Dermis blood vessel endothelial cell (primary cell): ENCODE measurements at regions not wholly inside any gene's neighbourhood (a gene's known extent, or its start where the extent isn't known, plus 50 kb on each side); places are given as distances from the start of the nearest gene placed in this dataset.
"Not testable (repeated sequence)": the region's sequence is repeated elsewhere in the genome, so short reads cannot be mapped to it uniquely, and the experiment has no call there.

Source experiments
- DNase-seq: peaks from one replicate; pipeline ENCODE4 v3.0.0; 2010

GRCh38 chr18:8970843-8971242 lies 131.7 kb upstream of the NDUFV2 start:
- DNase-seq: no peak

DNA sequence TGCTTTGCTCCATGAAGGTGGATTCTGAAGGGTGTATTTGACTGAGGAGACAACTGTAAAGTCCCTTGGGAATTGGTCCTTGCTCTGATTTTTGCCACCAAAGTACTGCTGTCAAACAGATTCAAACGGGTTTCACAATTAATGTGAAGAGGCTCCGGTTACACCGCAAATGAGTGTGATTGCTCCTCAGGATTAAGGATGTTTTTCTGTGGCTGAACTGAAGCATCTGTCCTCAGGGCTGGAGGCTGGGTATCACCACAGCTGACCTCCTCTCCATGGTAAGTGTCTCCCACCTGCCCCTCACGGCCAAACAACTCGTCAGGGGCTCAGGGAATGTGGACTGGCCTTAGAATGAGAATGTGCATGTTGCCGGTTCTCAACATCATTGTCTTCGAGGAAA lies 130.4 kb upstream of the NDUFV2 start:
- DNase-seq: no peak

GRCh38 chr18:8974279-8974678 lies 128.2 kb upstream of the NDUFV2 start:
- DNase-seq: no peak

DNA sequence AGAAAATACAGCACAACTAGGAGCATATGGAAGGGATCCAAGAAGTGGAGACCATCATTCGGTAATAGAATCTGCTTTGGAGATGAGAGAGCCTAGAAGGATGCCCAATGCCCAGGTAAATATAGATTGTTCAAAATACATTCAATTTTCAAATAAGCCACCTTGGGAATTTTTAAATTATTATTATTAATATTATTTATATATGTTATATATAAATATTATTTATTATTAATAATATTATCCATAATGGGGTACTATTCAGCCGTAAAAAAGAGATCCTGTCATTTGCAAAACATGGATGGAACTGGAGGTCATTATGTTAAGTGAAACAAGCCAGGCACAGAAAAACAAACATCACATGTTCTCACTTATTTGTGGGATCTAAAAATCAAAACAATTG lies 127.8 kb upstream of the NDUFV2 start:
- DNase-seq: no peak

GRCh38 chr18:8975624-8976023 lies 126.9 kb upstream of the NDUFV2 start:
- no peak for DNase-seq

GRCh38 chr18:8976606-8977005 lies 125.9 kb upstream of the NDUFV2 start:
- no peak for DNase-seq

- DNase-seq: no peak
Measured at GRCh38 chr18:8977166-8977565, 125.3 kb upstream of the NDUFV2 start.

DNA sequence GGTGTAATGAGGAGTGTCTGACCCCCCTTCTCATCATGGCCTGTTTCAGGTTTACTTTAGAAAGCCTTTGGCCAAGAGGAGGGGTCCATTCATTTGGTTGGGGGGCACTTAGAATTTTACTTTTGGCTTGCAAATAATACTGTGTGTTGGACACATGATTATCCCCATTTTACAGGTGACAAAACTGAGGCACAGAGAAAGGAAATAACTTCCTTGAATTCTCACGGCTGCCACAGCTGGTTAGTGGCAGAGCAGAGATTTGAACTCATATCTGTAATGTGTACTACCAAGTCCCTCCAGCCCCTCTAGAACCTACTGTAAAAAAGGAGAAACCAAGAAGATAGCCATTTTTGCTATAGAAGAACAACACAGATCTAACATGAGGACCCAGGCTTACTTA lies 124.8 kb upstream of the NDUFV2 start:
- DNase-seq: no peak

DNA sequence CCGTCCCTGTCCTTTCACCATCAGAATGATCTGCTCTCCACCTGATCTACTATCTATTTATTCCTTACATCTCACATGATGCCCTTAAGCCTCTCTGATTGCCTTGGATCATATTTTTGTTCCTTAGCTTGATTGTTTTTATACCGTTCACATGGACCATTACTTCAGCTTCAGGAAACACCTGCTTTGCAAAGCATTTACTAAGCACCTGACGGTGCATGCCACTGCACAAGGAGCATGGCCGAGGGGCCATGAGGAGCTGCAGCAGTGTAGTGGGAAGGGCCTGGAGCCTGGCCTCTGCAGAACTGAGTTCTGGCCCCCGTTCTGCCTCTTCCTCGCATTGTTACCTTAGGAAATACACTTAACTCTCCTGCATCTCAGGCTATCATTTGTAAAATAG lies 124.1 kb upstream of the NDUFV2 start:
- peak; percentile 84 for DNase-seq

GRCh38 chr18:8979258-8979988 lies 123.1 kb upstream of the NDUFV2 start:
- no peak for DNase-seq

DNA sequence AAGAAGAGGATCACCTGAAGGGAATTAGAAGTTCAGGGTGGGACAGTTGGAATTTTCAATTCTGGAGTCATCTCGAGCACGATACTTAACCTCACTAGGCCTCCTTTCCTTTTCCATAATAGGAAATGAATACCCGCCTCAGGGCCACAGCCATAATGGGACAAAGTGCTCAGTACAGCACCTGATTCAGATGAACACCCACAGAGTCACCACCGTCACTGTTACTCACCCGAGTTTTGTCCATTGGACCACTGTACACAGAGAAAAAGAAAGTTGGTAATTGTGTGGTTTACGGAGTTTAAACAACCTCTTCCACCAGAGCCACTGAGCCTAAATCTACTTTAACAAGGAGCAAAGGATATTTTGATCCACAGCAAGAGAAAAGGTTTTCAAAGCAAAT lies 122.0 kb upstream of the NDUFV2 start:
- DNase-seq: no peak

- no peak for DNase-seq
Measured at GRCh38 chr18:8980918-8981317, 121.6 kb upstream of the NDUFV2 start.

DNA sequence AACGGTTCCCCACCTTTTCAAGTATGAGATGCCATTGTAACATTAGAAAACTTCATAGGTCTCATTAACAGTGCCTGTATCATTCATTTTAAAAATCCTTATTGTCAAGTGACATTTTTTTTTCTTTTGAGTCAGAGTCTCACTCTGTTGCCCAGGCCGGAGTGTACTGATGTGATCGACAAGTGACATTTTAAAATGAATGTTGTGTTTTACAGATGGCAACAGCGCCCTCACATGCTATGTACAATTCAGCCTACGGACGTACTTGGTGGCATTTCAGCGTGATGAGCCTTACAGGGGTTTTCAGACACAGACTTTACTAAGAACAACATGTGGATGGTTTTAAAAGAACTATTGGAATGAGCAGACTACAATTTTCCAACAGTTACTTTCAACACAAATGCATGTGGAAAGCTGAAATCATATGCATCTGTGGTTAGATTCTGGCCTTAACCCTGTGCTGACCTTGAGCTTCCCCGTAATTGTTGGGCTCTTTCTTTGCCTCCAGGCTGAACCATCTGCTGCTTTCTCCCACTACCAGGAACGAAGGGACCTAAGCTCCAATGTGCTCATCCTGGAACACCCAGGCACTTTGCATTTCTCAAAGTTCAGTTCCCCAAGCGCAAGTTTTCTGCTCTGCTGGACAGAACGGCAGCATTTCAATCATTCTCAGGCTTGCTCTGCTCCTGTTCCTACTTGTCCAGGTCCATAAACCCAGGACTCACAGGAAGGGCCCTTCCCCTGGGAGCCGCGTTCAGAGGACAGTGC lies 119.9 kb upstream of the NDUFV2 start:
- peak; percentile 81 for DNase-seq

GRCh38 chr18:8983195-8983594 lies 119.3 kb upstream of the NDUFV2 start:
- no peak for DNase-seq

DNA sequence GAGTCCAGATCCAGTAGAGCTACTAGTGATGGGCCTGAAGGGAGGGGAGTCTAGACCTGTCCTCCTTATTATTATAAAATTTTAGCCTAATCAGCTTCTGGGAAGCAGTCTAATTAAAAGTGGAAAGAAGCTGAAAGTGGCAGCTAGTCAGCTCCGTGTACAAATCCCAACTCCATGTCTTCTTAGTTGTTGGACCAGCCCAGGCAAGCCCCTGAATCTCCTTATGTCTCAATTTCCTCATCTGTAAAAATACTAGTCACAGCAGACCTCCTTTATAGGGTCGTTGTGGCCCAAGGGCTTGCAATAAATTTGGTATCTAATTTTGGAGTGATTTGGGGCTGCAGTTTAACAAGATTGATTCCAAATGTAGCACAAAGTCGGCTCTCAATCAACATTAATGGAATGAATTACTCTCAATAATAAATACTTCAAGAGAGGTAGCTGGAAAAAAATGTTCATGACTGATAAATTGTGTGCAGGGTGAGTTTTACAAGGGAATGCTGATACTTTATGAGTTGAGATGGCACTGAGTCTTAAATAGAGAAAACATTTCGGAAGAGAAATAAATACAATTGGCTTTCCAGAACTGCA lies 118.3 kb upstream of the NDUFV2 start:
- no peak for DNase-seq

GRCh38 chr18:8987241-8987640 lies 115.3 kb upstream of the NDUFV2 start:
- DNase-seq: peak; percentile 17

DNA sequence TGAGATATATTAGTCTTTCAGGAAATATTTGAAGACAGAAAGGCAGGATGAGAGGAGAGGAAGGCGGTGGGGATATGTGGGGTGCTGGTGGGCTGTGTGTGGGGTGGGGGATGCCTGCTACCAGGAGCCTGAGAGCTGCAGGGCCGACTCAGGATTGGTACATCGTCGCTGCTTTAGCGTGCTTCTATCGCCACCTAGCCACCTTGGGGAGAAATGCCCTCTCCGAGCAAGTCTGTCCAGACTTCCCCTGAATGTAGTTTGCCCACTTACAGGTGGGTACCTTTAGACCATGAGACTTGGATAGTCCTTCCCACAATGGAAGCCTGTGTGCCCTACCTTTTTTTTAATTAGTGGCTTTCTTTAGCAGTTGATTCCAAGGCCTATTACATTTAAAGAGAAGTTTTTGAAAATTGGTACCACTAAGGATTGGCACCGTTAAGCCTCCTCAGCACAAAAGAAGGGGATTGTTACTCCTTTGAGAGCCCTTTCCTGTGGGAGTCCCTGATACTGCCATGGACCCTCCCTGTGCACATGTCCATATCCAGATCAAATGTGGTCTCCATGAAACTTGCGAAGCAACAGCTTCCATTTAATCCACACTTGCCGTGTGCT lies 114.1 kb upstream of the NDUFV2 start:
- peak; percentile 81 for DNase-seq

- DNase-seq: no peak
Measured at GRCh38 chr18:8989017-8989416, 113.5 kb upstream of the NDUFV2 start.

GRCh38 chr18:8989855-8990254 lies 112.6 kb upstream of the NDUFV2 start:
- DNase-seq: no peak

DNA sequence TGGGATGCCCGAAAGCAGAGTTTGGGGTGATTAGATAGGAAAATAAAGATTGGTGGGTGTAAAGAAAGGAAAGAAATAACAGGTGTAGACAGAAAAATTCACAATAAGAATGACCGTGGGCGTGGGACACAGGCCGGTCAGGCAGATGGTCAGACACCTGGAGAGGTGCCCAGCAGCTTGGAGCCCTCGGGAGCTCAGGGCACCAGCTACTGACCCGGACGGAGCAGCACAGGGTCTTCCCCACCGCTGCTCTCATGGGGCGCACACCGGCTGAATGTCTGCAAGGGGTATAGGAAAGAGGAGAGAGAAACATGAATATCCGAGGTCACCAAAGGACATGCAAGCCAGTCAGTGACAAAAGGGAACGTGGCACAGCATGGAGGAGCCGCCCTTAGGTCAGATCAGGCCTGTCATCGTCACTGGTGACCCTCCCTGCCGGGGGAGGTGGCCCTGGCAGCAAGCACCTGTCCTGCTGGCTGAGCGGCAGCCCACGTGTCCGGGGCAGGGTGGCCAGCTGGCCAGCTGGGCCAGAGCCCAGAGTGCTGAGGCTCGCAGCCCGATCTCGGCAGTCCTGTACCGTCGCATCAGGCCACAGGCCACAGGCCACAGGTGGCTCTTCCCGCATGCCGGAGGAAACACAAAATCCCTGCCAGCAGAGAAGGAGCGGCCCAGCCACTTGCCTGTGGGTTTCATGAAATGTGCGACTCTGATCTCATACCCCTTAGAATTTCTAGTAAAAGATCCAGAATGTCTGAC lies 112.0 kb upstream of the NDUFV2 start:
- DNase-seq: no peak

- no peak for DNase-seq
Measured at GRCh38 chr18:8991155-8991554, 111.3 kb upstream of the NDUFV2 start.

DNA sequence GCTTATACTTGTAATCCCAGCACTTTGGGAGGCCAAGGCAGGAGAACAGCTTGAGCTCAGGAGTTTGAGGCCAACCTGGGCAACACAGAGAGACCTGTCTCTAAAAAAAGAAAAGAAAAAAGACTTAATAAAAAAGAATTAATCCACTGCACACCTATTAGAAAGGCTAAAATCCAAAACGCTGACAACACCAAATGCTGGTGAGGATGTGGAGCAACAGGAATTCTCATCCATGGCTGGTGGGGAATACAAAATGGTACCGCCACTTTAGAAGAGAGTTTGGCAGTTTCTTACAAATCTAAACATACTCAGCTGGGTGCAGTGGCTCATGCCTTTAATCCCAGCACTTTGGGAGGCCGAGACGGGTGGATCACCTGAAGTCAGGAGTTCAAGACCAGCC lies 110.0 kb upstream of the NDUFV2 start:
- DNase-seq: not testable (repeated sequence)

GRCh38 chr18:8994603-8995002 lies 107.9 kb upstream of the NDUFV2 start:
- no peak for DNase-seq
